HFFc6 (cell line): ENCODE measurements at regions not wholly inside any gene's neighbourhood (a gene's known extent, or its start where the extent isn't known, plus 50 kb on each side); places are given as distances from the start of the nearest gene placed in this dataset.

Experiments used
- DNase-seq: peaks from one replicate; pipeline ENCODE4 v3.0.0-alpha.2; 2018
- H3K27ac Mint-ChIP-seq: 2 replicates; pipeline ENCODE4 v1.8.0; 2020; ENCODE audit warnings: mild to moderate bottlenecking, mixed read lengths
- H3K27me3 Mint-ChIP-seq: 2 replicates; pipeline ENCODE4 v1.8.0; 2021; ENCODE audit warnings: mild to moderate bottlenecking, moderate library complexity, mixed read lengths; ENCODE audit not compliant: insufficient read depth
- H3K36me3 Mint-ChIP-seq: 2 replicates; pipeline ENCODE4 v1.8.0; 2021; ENCODE audit warnings: low read depth, mixed read lengths
- H3K4me1 Mint-ChIP-seq: 2 replicates; pipeline ENCODE4 v1.8.0; 2020; ENCODE audit warnings: low read depth, mixed read lengths
- H3K4me3 Mint-ChIP-seq: 2 replicates; pipeline ENCODE4 v1.8.0; 2020; ENCODE audit warnings: mild to moderate bottlenecking, moderate library complexity, mixed read lengths
- H3K9me3 Mint-ChIP-seq: 2 replicates; pipeline ENCODE4 v1.8.0; 2020; ENCODE audit warnings: mild to moderate bottlenecking, mixed read lengths
- TF ChIP-seq, protein P1 (sequence below): fragments of 200-600 bp; sonication (generic); IDR thresholded peaks from 2 replicates; pipeline ENCODE4 v1.5.0; 2021; ENCODE audit warnings: antibody characterized with exemption, mild to moderate bottlenecking

DNA sequence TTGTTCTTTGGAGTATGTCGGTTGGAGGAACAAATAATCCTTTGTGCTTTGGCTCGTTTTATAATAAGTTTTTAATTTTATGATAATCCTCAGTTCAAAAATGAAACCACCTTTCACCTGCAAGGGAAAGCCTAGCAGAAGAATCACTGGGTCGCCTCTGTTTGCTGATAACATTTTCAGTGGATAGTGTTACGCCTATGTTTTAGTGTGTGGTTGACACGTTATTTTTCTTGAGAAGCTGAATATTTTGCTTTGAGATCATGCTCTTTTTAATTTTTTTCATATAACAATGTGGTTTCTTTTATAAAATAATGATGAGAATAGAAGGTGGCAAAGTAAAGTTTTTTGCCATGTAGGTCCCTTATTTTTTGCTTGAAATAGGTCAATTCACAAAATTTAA is 172.7 kb upstream of the ZEB2 start:
- DNase-seq: no peak
- no peaks in the 10 kb centered on the region for H3K9me3 Mint-ChIP-seq
- TF ChIP-seq, protein P1, sequence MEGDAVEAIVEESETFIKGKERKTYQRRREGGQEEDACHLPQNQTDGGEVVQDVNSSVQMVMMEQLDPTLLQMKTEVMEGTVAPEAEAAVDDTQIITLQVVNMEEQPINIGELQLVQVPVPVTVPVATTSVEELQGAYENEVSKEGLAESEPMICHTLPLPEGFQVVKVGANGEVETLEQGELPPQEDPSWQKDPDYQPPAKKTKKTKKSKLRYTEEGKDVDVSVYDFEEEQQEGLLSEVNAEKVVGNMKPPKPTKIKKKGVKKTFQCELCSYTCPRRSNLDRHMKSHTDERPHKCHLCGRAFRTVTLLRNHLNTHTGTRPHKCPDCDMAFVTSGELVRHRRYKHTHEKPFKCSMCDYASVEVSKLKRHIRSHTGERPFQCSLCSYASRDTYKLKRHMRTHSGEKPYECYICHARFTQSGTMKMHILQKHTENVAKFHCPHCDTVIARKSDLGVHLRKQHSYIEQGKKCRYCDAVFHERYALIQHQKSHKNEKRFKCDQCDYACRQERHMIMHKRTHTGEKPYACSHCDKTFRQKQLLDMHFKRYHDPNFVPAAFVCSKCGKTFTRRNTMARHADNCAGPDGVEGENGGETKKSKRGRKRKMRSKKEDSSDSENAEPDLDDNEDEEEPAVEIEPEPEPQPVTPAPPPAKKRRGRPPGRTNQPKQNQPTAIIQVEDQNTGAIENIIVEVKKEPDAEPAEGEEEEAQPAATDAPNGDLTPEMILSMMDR: no peak
- no peak overlapping the region for H3K27ac Mint-ChIP-seq
- no peaks in the 10 kb centered on the region for H3K4me1 Mint-ChIP-seq
- H3K4me3 Mint-ChIP-seq: no peak overlapping the region
- H3K27me3 Mint-ChIP-seq: no peaks in the 10 kb centered on the region
- no peaks in the 10 kb centered on the region for H3K36me3 Mint-ChIP-seq

- DNase-seq: no peak
- TF ChIP-seq, protein P1: no peak
- Mint-ChIP-seq H3K27me3 (peaks cover 1% of the 10 kb centered on the region; the same call in 1 of the 2 replicates), H3K36me3 (no peaks in the 10 kb centered on the region), H3K27ac (no peak overlapping the region), H3K9me3 (no peaks in the 10 kb centered on the region), H3K4me1 (no peaks in the 10 kb centered on the region), H3K4me3 (no peak overlapping the region)
Measured at GRCh38 chr2:144690771-144691170, 170.9 kb upstream of the ZEB2 start.

DNA sequence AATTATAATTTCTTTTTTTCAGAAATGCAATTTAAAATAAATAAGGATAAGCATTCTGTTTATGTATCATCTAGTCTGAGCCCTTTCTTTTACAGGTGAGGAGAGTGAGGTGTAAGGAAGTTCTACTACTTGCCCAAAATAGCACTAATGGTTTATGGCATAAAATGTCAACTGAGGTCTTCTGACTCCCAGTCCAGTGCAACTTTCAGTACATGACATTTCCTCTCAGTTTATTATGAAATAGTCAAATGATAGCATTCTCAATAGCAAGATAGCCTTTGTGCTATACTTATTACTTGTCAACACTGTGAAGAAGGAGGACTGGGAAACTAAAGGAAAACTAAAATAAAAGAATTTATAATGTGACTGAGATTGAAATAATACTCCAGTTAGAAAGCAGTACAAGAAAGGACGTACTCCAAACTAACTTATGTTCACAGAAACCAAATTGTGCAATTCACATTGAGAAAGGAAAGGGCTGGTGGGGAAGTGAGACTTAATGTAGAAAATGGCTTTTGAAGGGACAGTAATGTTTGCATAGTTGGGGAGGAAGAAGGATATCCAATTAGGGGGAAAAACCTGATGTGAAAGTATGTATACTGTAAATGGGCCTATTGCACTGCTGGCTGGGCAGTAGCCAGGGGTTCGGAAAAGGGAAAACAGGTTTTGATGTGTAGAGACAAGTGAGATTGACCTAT is 166.7 kb upstream of the ZEB2 start:
- H3K4me1 Mint-ChIP-seq: no peaks in the 10 kb centered on the region
- no peak overlapping the region for H3K4me3 Mint-ChIP-seq

DNA sequence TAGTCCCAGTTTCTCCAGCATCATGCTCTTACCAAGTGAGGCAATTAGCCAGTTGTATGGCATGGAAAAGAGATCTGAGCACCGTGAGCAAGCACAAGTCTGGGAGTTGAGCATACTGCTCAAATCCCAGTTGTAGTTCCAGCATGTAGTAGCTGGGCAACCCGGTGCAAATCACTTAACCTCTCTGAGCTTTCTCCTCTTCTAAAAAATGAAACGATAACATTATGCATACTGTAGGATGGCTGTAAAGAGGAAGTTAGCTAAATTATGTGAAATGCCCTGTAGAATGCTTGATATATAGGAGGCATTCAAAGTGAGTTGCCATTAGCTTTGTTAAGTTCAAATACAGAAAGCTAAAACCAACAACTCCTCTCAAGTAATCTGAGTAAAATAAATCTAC is 164.0 kb upstream of the ZEB2 start:
- TF ChIP-seq, protein P1: no peak
- no peak overlapping the region for H3K4me3 Mint-ChIP-seq
- no peak overlapping the region for H3K27ac Mint-ChIP-seq
- H3K9me3 Mint-ChIP-seq: no peaks in the 10 kb centered on the region
- H3K4me1 Mint-ChIP-seq: peaks cover 7% of the 10 kb centered on the region; the same call in 1 of the 2 replicates
- H3K36me3 Mint-ChIP-seq: no peaks in the 10 kb centered on the region
- H3K27me3 Mint-ChIP-seq: peaks cover 1% of the 10 kb centered on the region; the same call in 1 of the 2 replicates
- no peak for DNase-seq

More for the DNA sequence above, 166.7 kb upstream of the ZEB2 start:
- Mint-ChIP-seq H3K27me3 (peaks cover 1% of the 10 kb centered on the region; the same call in 1 of the 2 replicates), H3K36me3 (no peaks in the 10 kb centered on the region), H3K9me3 (no peaks in the 10 kb centered on the region), H3K27ac (no peak overlapping the region)
- TF ChIP-seq, protein P1: no peak
- DNase-seq: no peak

GRCh38 chr2:144683107-144683753 is 163.3 kb upstream of the ZEB2 start:
- H3K4me3 Mint-ChIP-seq: no peak overlapping the region
- no peaks in the 10 kb centered on the region for H3K36me3 Mint-ChIP-seq
- no peaks in the 10 kb centered on the region for H3K9me3 Mint-ChIP-seq
- H3K27ac Mint-ChIP-seq: no peak overlapping the region
- TF ChIP-seq, protein P1: no peak
- DNase-seq: no peak
- peaks cover 1% of the 10 kb centered on the region; the same call in 1 of the 2 replicates for H3K27me3 Mint-ChIP-seq
- H3K4me1 Mint-ChIP-seq: peaks cover 7% of the 10 kb centered on the region; the same call in 1 of the 2 replicates
